Endothelial cell of umbilical vein (primary cell): ENCODE measurements at regions not wholly inside any gene's neighbourhood (a gene's known extent, or its start where the extent isn't known, plus 50 kb on each side); places are given as distances from the start of the nearest gene placed in this dataset.

Experiments used
- BruUV-seq: library from RNA; stranded (reverse); fragments of 400-500 nt; replicated peaks from 2 replicates; lab custom pipeline; 2021; lab: Mats Ljungman, UMichigan
- CTCF ChIA-PET: fragments of 300-600, 350-600 bp; sonication (Branson Sonifier 250); formaldehyde crosslinking; loops from one replicate; lab custom pipeline; 2021; ENCODE audit warnings: antibody characterized with exemption, inconsistent platforms; lab: Charles Lee
- POLR2A ChIA-PET: fragments of 300-600, 350-600 bp; sonication (Branson Sonifier 250); formaldehyde crosslinking; loops from one replicate; lab custom pipeline; 2021; ENCODE audit warnings: antibody characterized with exemption, inconsistent platforms; lab: Charles Lee
- DNase-seq: peaks from one replicate; pipeline ENCODE4 v3.0.0-alpha.2; 2011; ENCODE audit warnings: low read depth, low spot score
- FAIRE-seq: peaks from 2 replicates; lab custom pipeline; 2011; peaks lifted over from hg19 to GRCh38; lab: Jason Lieb, UNC
- H2AFZ ChIP-seq: 2 replicates; pipeline ENCODE4 v1.6.0; 2012; ENCODE audit warnings: low read depth, low read length, control low read depth, inconsistent platforms
- H3K27ac ChIP-seq: 2 replicates; pipeline ENCODE4 v1.5.1; 2011; ENCODE audit warnings: low read depth, mild to moderate bottlenecking, control low read depth, low read length, moderate library complexity; ENCODE audit not compliant: insufficient read depth
- H3K27me3 ChIP-seq, 2 experiments: 2 replicates each; pipeline versions ENCODE4 v1.6.0 to v1.6.1; 2011; ENCODE audit warnings: low read length in 2 of 2, mixed read lengths in 1 of 2; ENCODE audit not compliant: control insufficient read depth in 2 of 2, insufficient read depth in 2 of 2
- H3K36me3 ChIP-seq, 2 experiments: 2 replicates in 1 of 2; 3 replicates in 1 of 2; pipeline ENCODE4 v1.5.1; 2011; ENCODE audit warnings: low read length in 2 of 2, mild to moderate bottlenecking in 1 of 2, moderate library complexity in 1 of 2; ENCODE audit not compliant: control insufficient read depth in 2 of 2, insufficient read depth in 2 of 2; ENCODE audit errors: extremely low read depth in 1 of 2
- H3K4me1 ChIP-seq: 3 replicates; pipeline ENCODE4 v1.5.1; 2011; ENCODE audit warnings: mild to moderate bottlenecking, low read length; ENCODE audit not compliant: control insufficient read depth, insufficient read depth; ENCODE audit errors: extremely low read depth
- H3K4me2 ChIP-seq: 2 replicates; pipeline ENCODE4 v1.6.1; 2011; ENCODE audit warnings: low read length, control low read depth, mixed read lengths; ENCODE audit not compliant: insufficient read depth
- H3K4me3 ChIP-seq, 3 experiments: fragments of 200-600 bp in 1 of 3; sonication (generic), shearing (Covaris generic) in 1 of 3; replicated peaks in 1 of 3; 2 replicates each; pipeline ENCODE4 v1.5.1; 2011 to 2016; ENCODE audit warnings: control low read depth in 3 of 3, low read length in 3 of 3, mild to moderate bottlenecking in 2 of 3, inconsistent platforms in 1 of 3, low read depth in 1 of 3, moderate library complexity in 1 of 3; ENCODE audit not compliant: insufficient read depth in 1 of 3
- H3K79me2 ChIP-seq: 2 replicates; pipeline ENCODE4 v1.6.0; 2012; ENCODE audit warnings: low read length, inconsistent platforms; ENCODE audit not compliant: control insufficient read depth, insufficient read depth
- H3K9ac ChIP-seq: replicated peaks from 2 replicates; pipeline ENCODE3; 2011; ENCODE audit warnings: low read length, control low read depth; ENCODE audit not compliant: insufficient read depth; ENCODE audit errors: extremely low read depth
- H3K9me1 ChIP-seq: replicated peaks from 3 replicates; pipeline ENCODE4 v1.6.0; 2011; ENCODE audit warnings: mild to moderate bottlenecking, low read length; ENCODE audit not compliant: control insufficient read depth, insufficient read depth; ENCODE audit errors: extremely low read depth
- H3K9me3 ChIP-seq: replicated peaks from 2 replicates; pipeline ENCODE4 v1.5.1; 2012; ENCODE audit warnings: low read length, inconsistent platforms; ENCODE audit not compliant: control insufficient read depth, insufficient read depth
- H4K20me1 ChIP-seq: replicated peaks from 2 replicates; pipeline ENCODE3; 2011; ENCODE audit warnings: mild to moderate bottlenecking, low read length; ENCODE audit not compliant: control insufficient read depth, insufficient read depth; ENCODE audit errors: extremely low read depth
- EZH2 ChIP-seq: IDR thresholded peaks from 2 replicates; pipeline ENCODE4 v1.6.1; 2012; ENCODE audit warnings: borderline replicate concordance, low read depth, mild to moderate bottlenecking, moderate library complexity, low read length, inconsistent platforms; ENCODE audit not compliant: severe bottlenecking
- FOS ChIP-seq: IDR thresholded peaks from 2 replicates; pipeline ENCODE4 v1.6.1; 2011; ENCODE audit warnings: mild to moderate bottlenecking, low read length, moderate library complexity, borderline replicate concordance; ENCODE audit not compliant: insufficient read depth
- GATA2 ChIP-seq: IDR thresholded peaks from 2 replicates; pipeline ENCODE4 v1.7.0; 2011; ENCODE audit warnings: low read depth, mild to moderate bottlenecking, moderate library complexity, mixed read lengths, low read length; ENCODE audit not compliant: insufficient read length, insufficient read depth
- JUN ChIP-seq: IDR thresholded peaks from 2 replicates; pipeline ENCODE4 v1.6.1; 2011; ENCODE audit warnings: borderline replicate concordance, low read depth; ENCODE audit not compliant: insufficient read length, insufficient read depth
- MAX ChIP-seq: IDR thresholded peaks from 2 replicates; pipeline ENCODE4 v1.6.1; 2011; ENCODE audit not compliant: insufficient read depth, insufficient read length
- MYC ChIP-seq: IDR thresholded peaks from one replicate; pipeline ENCODE4 v1.6.1; 2011; ENCODE audit warnings: mild to moderate bottlenecking, low read depth, low read length
- POLR2A ChIP-seq: IDR thresholded peaks from 2 replicates; pipeline ENCODE4 v1.6.1; 2012; ENCODE audit warnings: low read depth, mild to moderate bottlenecking, control low read depth, low read length
- POLR2AphosphoS5 ChIP-seq: IDR thresholded peaks from 2 replicates; pipeline ENCODE4 v1.6.1; 2012; ENCODE audit warnings: low read depth, mild to moderate bottlenecking, control low read depth, low read length, moderate library complexity; ENCODE audit not compliant: insufficient read depth
- dilution Hi-C: fragments of 300-500 bp; cut with MboI; formaldehyde crosslinking; loops from one replicate; pipeline ENCODE4 v1.15.0; 2019; ENCODE audit warnings: low sequenced_read_pairs; ENCODE audit not compliant: extremely low pct_ligation_motif_present
- intact Hi-C: fragments of 100-400 bp; cut with micrococcal nuclease; formaldehyde crosslinking; loops from one replicate; pipeline ENCODE4 v1.10.0; 2022
- TF ChIP-seq, protein P1 (sequence below), 2 donors: IDR thresholded peaks; 1 replicate in 1 of 2; 2 replicates in 1 of 2; pipeline ENCODE4 v1.5.1; 2011; ENCODE audit warnings: low read length in 2 of 2, mild to moderate bottlenecking in 2 of 2, moderate library complexity in 2 of 2, control low read depth in 1 of 2, inconsistent platforms in 1 of 2, low read depth in 1 of 2; ENCODE audit not compliant: insufficient read depth in 1 of 2; ENCODE audit errors: extremely low read depth in 1 of 2

DNA sequence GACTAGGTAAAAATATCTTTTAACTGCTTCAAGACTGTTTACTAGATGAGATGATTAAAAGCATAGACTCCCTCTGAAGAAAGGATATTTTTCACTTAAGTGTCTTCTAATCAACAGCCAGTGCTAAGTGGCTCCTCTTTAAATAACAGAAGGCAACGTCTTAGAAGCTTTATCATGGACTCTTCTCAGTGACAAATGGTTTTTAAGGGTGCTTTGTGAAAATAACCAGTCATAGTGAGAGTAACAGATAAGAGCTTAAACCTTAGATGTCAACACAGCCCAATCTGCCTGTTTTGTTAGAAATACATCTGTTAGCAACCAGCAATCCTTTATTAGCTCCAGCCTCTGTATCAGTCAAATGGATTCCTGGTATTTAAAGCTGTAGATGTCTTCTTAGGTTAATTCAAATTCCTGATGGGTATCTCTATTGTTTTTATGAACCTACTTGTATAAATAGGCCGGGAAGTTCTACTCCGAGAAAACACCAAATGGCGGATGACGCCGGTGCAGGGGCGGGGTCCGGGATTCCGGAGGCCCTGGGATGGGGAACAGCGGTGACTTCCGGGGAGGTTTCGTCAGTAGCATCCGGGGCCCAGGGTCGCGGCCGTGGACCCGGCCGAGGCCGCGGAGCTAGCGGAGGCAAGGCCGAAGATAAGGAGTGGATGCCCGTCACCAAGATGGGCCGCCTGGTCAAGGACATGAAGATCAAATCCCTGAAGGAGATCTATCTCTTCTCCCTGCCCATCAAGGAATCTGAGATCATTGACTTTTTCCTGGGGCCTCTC, 285.4 kb downstream of the GPR37 start:
- Histone ChIP-seq H3K27ac (no peak overlapping the region), H3K4me3 (no peak overlapping the region), H4K20me1 (no peaks in the 10 kb centered on the region), H3K4me1 (no peaks in the 10 kb centered on the region), H3K36me3 (no peaks in the 10 kb centered on the region), H3K9ac (no peak overlapping the region), H3K9me1 (no peaks in the 10 kb centered on the region), H3K4me2 (no peak overlapping the region), H3K27me3 (no peaks in the 10 kb centered on the region), H3K9me3 (no peaks in the 10 kb centered on the region), H2AFZ (no peak overlapping the region), H3K79me2 (no peaks in the 10 kb centered on the region)
- TF ChIP-seq FOS = no peak
- TF ChIP-seq GATA2 = no peak
- no peak for TF ChIP-seq JUN
- TF ChIP-seq POLR2A = no peak
- no peak for TF ChIP-seq EZH2
- no peak for TF ChIP-seq POLR2AphosphoS5
- no peak for TF ChIP-seq MAX
- DNase-seq = no peak
- dilution Hi-C loops (no loop called here), intact Hi-C loops (no loop called here)
- BruUV-seq = no TSS peak
- ChIA-PET CTCF (no interaction called here), POLR2A (no interaction called here)
- FAIRE-seq = no peak

DNA sequence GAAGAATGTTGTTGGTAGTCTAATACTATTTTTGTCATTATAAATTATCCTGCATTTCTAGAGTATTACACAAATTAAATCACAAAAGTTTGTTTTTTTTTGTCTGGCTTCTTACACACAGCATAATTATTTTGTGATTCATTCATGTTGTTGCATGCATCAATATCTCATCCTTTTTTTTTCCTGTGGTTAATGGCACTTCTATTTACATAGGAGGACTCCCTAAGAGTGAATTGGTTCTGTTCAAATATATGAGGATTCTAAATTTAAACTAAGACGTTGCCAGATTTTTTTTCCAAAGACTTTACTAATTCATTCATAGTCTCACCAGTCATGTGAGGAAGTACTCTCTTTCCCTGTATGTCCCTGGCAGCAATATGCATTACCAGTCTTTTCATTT, 303.3 kb downstream of the GPR37 start:
- Histone ChIP-seq H3K36me3 (no peaks in the 10 kb centered on the region), H3K79me2 (no peaks in the 10 kb centered on the region), H3K4me3 (no peak overlapping the region), H4K20me1 (no peaks in the 10 kb centered on the region), H2AFZ (no peak overlapping the region), H3K4me2 (no peak overlapping the region), H3K9me1 (no peaks in the 10 kb centered on the region), H3K4me1 (no peaks in the 10 kb centered on the region), H3K27ac (no peak overlapping the region), H3K9ac (no peak overlapping the region), H3K27me3 (no peaks in the 10 kb centered on the region), H3K9me3 (no peaks in the 10 kb centered on the region)
- intact Hi-C loops (no loop called here), dilution Hi-C loops (no loop called here)
- BruUV-seq = no TSS peak
- DNase-seq (no peak), FAIRE-seq (no peak)
- POLR2A ChIA-PET = no interaction called here
- CTCF ChIA-PET = no interaction called here
- TF ChIP-seq MAX = no peak
- TF ChIP-seq JUN = no peak
- no peak for TF ChIP-seq POLR2A
- TF ChIP-seq POLR2AphosphoS5 = no peak
- TF ChIP-seq GATA2 = no peak
- TF ChIP-seq FOS = no peak
- TF ChIP-seq, protein P1, sequence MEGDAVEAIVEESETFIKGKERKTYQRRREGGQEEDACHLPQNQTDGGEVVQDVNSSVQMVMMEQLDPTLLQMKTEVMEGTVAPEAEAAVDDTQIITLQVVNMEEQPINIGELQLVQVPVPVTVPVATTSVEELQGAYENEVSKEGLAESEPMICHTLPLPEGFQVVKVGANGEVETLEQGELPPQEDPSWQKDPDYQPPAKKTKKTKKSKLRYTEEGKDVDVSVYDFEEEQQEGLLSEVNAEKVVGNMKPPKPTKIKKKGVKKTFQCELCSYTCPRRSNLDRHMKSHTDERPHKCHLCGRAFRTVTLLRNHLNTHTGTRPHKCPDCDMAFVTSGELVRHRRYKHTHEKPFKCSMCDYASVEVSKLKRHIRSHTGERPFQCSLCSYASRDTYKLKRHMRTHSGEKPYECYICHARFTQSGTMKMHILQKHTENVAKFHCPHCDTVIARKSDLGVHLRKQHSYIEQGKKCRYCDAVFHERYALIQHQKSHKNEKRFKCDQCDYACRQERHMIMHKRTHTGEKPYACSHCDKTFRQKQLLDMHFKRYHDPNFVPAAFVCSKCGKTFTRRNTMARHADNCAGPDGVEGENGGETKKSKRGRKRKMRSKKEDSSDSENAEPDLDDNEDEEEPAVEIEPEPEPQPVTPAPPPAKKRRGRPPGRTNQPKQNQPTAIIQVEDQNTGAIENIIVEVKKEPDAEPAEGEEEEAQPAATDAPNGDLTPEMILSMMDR (IDR thresholded peaks at IDR 0.05; ENCODE audit: extremely low read depth in 1 of 2, insufficient read depth in 1 of 2, low read depth in 1 of 2, low read length in 2 of 2) = no peak
- TF ChIP-seq MYC = no peak
- TF ChIP-seq EZH2 = no peak
